ENCODE measurements at regions not wholly inside any gene's neighbourhood (a gene's known extent, or its start where the extent isn't known, plus 50 kb on each side); places are given as distances from the start of the nearest gene placed in this dataset.

GRCh38 chr18:44130376-44130942 lies 550.2 kb upstream of the SETBP1 start:
- peaks cover 0 to 21% (median 0%) of the 10 kb centered on the region in 4 donors for H3K4me1 ChIP-seq

GRCh38 chr18:44133483-44133882 lies 547.2 kb upstream of the SETBP1 start:
- intact Hi-C loops (cut with DNase I; ENCODE audit: low total_unique reads) = no loop called here
- in situ Hi-C loops (cut with MboI; ENCODE audit: low pct_ligation_motif_present in 1 of 4, low pct_unique_long_range_greater_than_20kb in 1 of 4, low sequenced_read_pairs in 3 of 4) = loop anchor here in 1 of 4 donors (25.0 kb wide), 1 partner anchor 1079 kb away; no protein-coding TSS in a partner anchor
- no peak for TF ChIP-seq POLR2AphosphoS5 (IDR thresholded peaks at IDR 0.05)

More at GRCh38 chr18:44130376-44130942, 550.2 kb upstream of the SETBP1 start:
- 39 to 49% methylated on average over 4 to 5 of the region's 5 CpGs for WGBS, 2 donors (ENCODE audit: low coverage in 1 of 2)
- TF ChIP-seq, protein P1, sequence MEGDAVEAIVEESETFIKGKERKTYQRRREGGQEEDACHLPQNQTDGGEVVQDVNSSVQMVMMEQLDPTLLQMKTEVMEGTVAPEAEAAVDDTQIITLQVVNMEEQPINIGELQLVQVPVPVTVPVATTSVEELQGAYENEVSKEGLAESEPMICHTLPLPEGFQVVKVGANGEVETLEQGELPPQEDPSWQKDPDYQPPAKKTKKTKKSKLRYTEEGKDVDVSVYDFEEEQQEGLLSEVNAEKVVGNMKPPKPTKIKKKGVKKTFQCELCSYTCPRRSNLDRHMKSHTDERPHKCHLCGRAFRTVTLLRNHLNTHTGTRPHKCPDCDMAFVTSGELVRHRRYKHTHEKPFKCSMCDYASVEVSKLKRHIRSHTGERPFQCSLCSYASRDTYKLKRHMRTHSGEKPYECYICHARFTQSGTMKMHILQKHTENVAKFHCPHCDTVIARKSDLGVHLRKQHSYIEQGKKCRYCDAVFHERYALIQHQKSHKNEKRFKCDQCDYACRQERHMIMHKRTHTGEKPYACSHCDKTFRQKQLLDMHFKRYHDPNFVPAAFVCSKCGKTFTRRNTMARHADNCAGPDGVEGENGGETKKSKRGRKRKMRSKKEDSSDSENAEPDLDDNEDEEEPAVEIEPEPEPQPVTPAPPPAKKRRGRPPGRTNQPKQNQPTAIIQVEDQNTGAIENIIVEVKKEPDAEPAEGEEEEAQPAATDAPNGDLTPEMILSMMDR (IDR thresholded peaks at IDR 0.05) = peak; percentile 59 to 69 (median 64)
- no peak for TF ChIP-seq POLR2AphosphoS5 (IDR thresholded peaks at IDR 0.05)
- intact Hi-C loops (cut with DNase I; ENCODE audit: low total_unique reads) (no loop called here), in situ Hi-C loops (cut with MboI; ENCODE audit: low pct_ligation_motif_present in 1 of 4, low pct_unique_long_range_greater_than_20kb in 1 of 4, low sequenced_read_pairs in 3 of 4) (loop anchor here in 1 of 4 donors (25.0 kb wide), 1 partner anchor 1082 kb away; no protein-coding TSS in a partner anchor)
- Histone ChIP-seq H3K4me3 (no peak overlapping the region), H3K27ac (no peak overlapping the region), H3K9me3 (no peaks in the 10 kb centered on the region), H3K36me3 (no peaks in the 10 kb centered on the region), H3K27me3 (no peaks in the 10 kb centered on the region)
- DNase-seq = peak; percentile 10

GRCh38 chr18:44134447-44134846 lies 546.2 kb upstream of the SETBP1 start:
- TF ChIP-seq, protein P1 (IDR thresholded peaks at IDR 0.05) = no peak
- TF ChIP-seq POLR2AphosphoS5 (IDR thresholded peaks at IDR 0.05) (no peak), POLR2A (IDR thresholded peaks at IDR 0.05) (no peak), EP300 (IDR thresholded peaks at IDR 0.05; ENCODE audit: low read depth) (no peak)
- WGBS, 2 donors (ENCODE audit: low coverage in 1 of 2) = 91 to 97% methylated on average over 3 to 4 of the region's 4 CpGs
- Histone ChIP-seq H3K9me3 (no peaks in the 10 kb centered on the region), H3K4me3 (no peak overlapping the region), H3K27ac (no peak overlapping the region), H3K27me3 (no peaks in the 10 kb centered on the region), H3K4me1 (peaks cover 0 to 35% (median 2%) of the 10 kb centered on the region in 4 donors), H3K36me3 (no peaks in the 10 kb centered on the region)
- intact Hi-C loops (cut with DNase I; ENCODE audit: low total_unique reads) (no loop called here), in situ Hi-C loops (cut with MboI; ENCODE audit: low pct_ligation_motif_present in 1 of 4, low pct_unique_long_range_greater_than_20kb in 1 of 4, low sequenced_read_pairs in 3 of 4) (loop anchor here in 1 of 4 donors (25.0 kb wide), 1 partner anchor 1078 kb away; no protein-coding TSS in a partner anchor)
- DNase-seq = no peak

More at GRCh38 chr18:44133483-44133882, 547.2 kb upstream of the SETBP1 start:
- Histone ChIP-seq H3K27me3 (no peaks in the 10 kb centered on the region), H3K9me3 (no peaks in the 10 kb centered on the region), H3K4me1 (peaks cover 0 to 35% (median 2%) of the 10 kb centered on the region in 4 donors), H3K4me3 (no peak overlapping the region), H3K36me3 (no peaks in the 10 kb centered on the region), H3K27ac (no peak overlapping the region)
- 67 to 73% methylated on average over 2 of the region's 2 CpGs for WGBS, 2 donors (ENCODE audit: low coverage in 1 of 2)
- DNase-seq = no peak

- in situ Hi-C loops (cut with MboI; ENCODE audit: low pct_ligation_motif_present in 1 of 4, low pct_unique_long_range_greater_than_20kb in 1 of 4, low sequenced_read_pairs in 3 of 4) = loop anchor here in 1 of 4 donors (25.0 kb wide), 1 partner anchor 1077 kb away; no protein-coding TSS in a partner anchor
Observed at GRCh38 chr18:44135741-44136140, 544.9 kb upstream of the SETBP1 start.

More at GRCh38 chr18:44135741-44136140, 544.9 kb upstream of the SETBP1 start:
- intact Hi-C loops (cut with DNase I; ENCODE audit: low total_unique reads) = no loop called here
- peak overlapping the region in 1 of 4 donors; percentile 35 for H3K27ac ChIP-seq
- no peaks in the 10 kb centered on the region for H3K36me3 ChIP-seq
- no peaks in the 10 kb centered on the region for H3K9me3 ChIP-seq
- no peak for TF ChIP-seq POLR2AphosphoS5 (IDR thresholded peaks at IDR 0.05)
- TF ChIP-seq POLR2A (IDR thresholded peaks at IDR 0.05) = no peak
- TF ChIP-seq, protein P1 (IDR thresholded peaks at IDR 0.05) = no peak
- no peak for TF ChIP-seq EP300 (IDR thresholded peaks at IDR 0.05; ENCODE audit: low read depth)
- H3K27me3 ChIP-seq = no peaks in the 10 kb centered on the region
- DNase-seq = no peak
- H3K4me1 ChIP-seq = peaks cover 0 to 25% (median 2%) of the 10 kb centered on the region in 4 donors
- no peak overlapping the region for H3K4me3 ChIP-seq
- WGBS, 2 donors (ENCODE audit: low coverage in 1 of 2) = 92 to 94% methylated on average over 4 of the region's 4 CpGs

Data from transverse colon (tissue), 4 donors.